IMR-90 (cell line): ENCODE measurements at regions not wholly inside any gene's neighbourhood (a gene's known extent, or its start where the extent isn't known, plus 50 kb on each side); places are given as distances from the start of the nearest gene placed in this dataset.

Experiments used
- ATAC-seq: fragments of 200-7000 bp; cut with Tn5 transposase; 2 replicates; pipeline ENCODE4 v1.9.1; 2020; ENCODE audit warnings: low read depth, mild to moderate bottlenecking, moderate library complexity
- BruUV-seq: library from RNA; stranded (reverse); fragments of 400-500 nt; replicated peaks from 2 replicates; lab custom pipeline; 2021; lab: Mats Ljungman, UMichigan
- CTCF ChIA-PET: fragments of 300-600 bp; formaldehyde crosslinking; extraction: SDS; loops from one replicate; lab custom pipeline; 2021; ENCODE audit warnings: antibody characterized with exemption; lab: Yijun Ruan, JAX
- POLR2A ChIA-PET: fragments of 300-600 bp; sonication (Branson Sonifier 250); formaldehyde crosslinking; loops from one replicate; lab custom pipeline; 2022; ENCODE audit warnings: antibody characterized with exemption; ENCODE audit not compliant: unreplicated experiment; lab: Charles Lee
- DNase-seq: peaks from one replicate; pipeline ENCODE4 v3.0.0; 2013
- H2AFZ ChIP-seq: replicated peaks from 2 replicates; pipeline ENCODE3; 2013; ENCODE audit warnings: low read length, mild to moderate bottlenecking; ENCODE audit not compliant: poor library complexity
- H2AK5ac ChIP-seq: 2 replicates; pipeline ENCODE4 v1.6.1; 2013; ENCODE audit warnings: low read depth, low read length, inconsistent platforms
- H2AK9ac ChIP-seq: replicated peaks from 2 replicates; pipeline ENCODE3; 2013; ENCODE audit warnings: mild to moderate bottlenecking, low read depth, low read length, moderate library complexity; ENCODE audit not compliant: poor library complexity
- H2BK120ac ChIP-seq: 2 replicates; pipeline ENCODE4 v1.6.1; 2013; ENCODE audit warnings: low read depth, low read length, inconsistent platforms
- H2BK15ac ChIP-seq: 3 replicates; pipeline ENCODE4 v1.6.1; 2013; ENCODE audit warnings: low read depth, low read length, inconsistent platforms
- H2BK20ac ChIP-seq: 2 replicates; pipeline ENCODE4 v1.6.1; 2013; ENCODE audit warnings: low read depth, mild to moderate bottlenecking, inconsistent platforms, low read length, moderate library complexity
- H2BK5ac ChIP-seq: 2 replicates; pipeline ENCODE4 v1.6.1; 2013; ENCODE audit warnings: mild to moderate bottlenecking, low read depth, low read length, inconsistent platforms; ENCODE audit not compliant: poor library complexity, severe bottlenecking
- H3K14ac ChIP-seq: replicated peaks from 2 replicates; pipeline ENCODE4 v1.6.1; 2013; ENCODE audit warnings: low read depth, low read length, inconsistent platforms
- H3K18ac ChIP-seq: 2 replicates; pipeline ENCODE4 v1.6.1; 2013; ENCODE audit warnings: low read depth, low read length, control low read depth
- H3K23ac ChIP-seq: 2 replicates; pipeline ENCODE4 v1.6.1; 2013; ENCODE audit warnings: low read depth, low read length, inconsistent platforms
- H3K27ac ChIP-seq: 2 replicates; pipeline ENCODE4 v1.5.1; 2013; ENCODE audit warnings: mild to moderate bottlenecking, control low read depth, low read length; ENCODE audit not compliant: insufficient read depth
- H3K27me3 ChIP-seq: 2 replicates; pipeline ENCODE4 v1.6.1; 2013; ENCODE audit warnings: low read length; ENCODE audit not compliant: control insufficient read depth, insufficient read depth
- H3K36me3 ChIP-seq: 2 replicates; pipeline ENCODE4 v1.6.1; 2013; ENCODE audit warnings: low read length, mixed read lengths; ENCODE audit not compliant: control insufficient read depth, insufficient read depth
- H3K4ac ChIP-seq: 2 replicates; pipeline ENCODE4 v1.6.1; 2013; ENCODE audit warnings: low read depth, low read length, inconsistent platforms
- H3K4me1 ChIP-seq: 2 replicates; pipeline ENCODE4 v1.6.1; 2013; ENCODE audit warnings: low read length, mixed read lengths; ENCODE audit not compliant: control insufficient read depth, insufficient read depth
- H3K4me2 ChIP-seq: 2 replicates; pipeline ENCODE4 v1.6.1; 2013; ENCODE audit warnings: low read depth, mild to moderate bottlenecking, control low read depth, low read length, moderate library complexity
- H3K4me3 ChIP-seq: 2 replicates; pipeline ENCODE4 v1.5.1; 2013; ENCODE audit warnings: low read depth, mild to moderate bottlenecking, control low read depth, low read length, moderate library complexity; ENCODE audit not compliant: insufficient read depth
- H3K56ac ChIP-seq: 2 replicates; pipeline ENCODE4 v1.6.1; 2013; ENCODE audit warnings: low read length, inconsistent platforms; ENCODE audit not compliant: insufficient read depth; ENCODE audit errors: extremely low read depth
- H3K79me1 ChIP-seq, 2 experiments: 2 replicates each; pipeline ENCODE4 v1.6.1; 2013; ENCODE audit warnings: low read length in 2 of 2, inconsistent platforms in 1 of 2, low read depth in 1 of 2
- H3K9ac ChIP-seq: 2 replicates; pipeline ENCODE4 v1.6.1; 2013; ENCODE audit warnings: low read depth, low read length, control low read depth
- H3K9me1 ChIP-seq: 2 replicates; pipeline ENCODE4 v1.6.1; 2013; ENCODE audit warnings: low read length, inconsistent platforms; ENCODE audit not compliant: insufficient read depth
- H3K9me3 ChIP-seq: 2 replicates; pipeline ENCODE4 v1.6.1; 2013; ENCODE audit warnings: low read length; ENCODE audit not compliant: control insufficient read depth, insufficient read depth
- H4K20me1 ChIP-seq: 2 replicates; pipeline ENCODE4 v1.6.1; 2013; ENCODE audit warnings: low read length, inconsistent platforms; ENCODE audit not compliant: insufficient read depth
- H4K5ac ChIP-seq: 2 replicates; pipeline ENCODE4 v1.6.1; 2013; ENCODE audit warnings: mild to moderate bottlenecking, low read depth, low read length, control low read depth
- H4K8ac ChIP-seq, 2 experiments: 2 replicates each; pipeline ENCODE4 v1.6.1; 2013; ENCODE audit warnings: low read depth in 2 of 2, low read length in 2 of 2, control low read depth in 1 of 2, inconsistent platforms in 1 of 2
- H4K91ac ChIP-seq: 2 replicates; pipeline ENCODE4 v1.6.1; 2013; ENCODE audit warnings: low read depth, low read length, inconsistent platforms; ENCODE audit not compliant: insufficient read depth
- BHLHE40 ChIP-seq: fragments of 150-350 bp; IDR thresholded peaks from 2 replicates; pipeline ENCODE4 v1.6.1; 2016; ENCODE audit warnings: mild to moderate bottlenecking, low read depth, low read length
- CEBPB ChIP-seq: IDR thresholded peaks from 2 replicates; pipeline ENCODE4 v1.6.1; 2012; ENCODE audit warnings: low read depth, low read length, improper control_type of control experiment
- FOS ChIP-seq: fragments of 150-350 bp; IDR thresholded peaks from 2 replicates; pipeline ENCODE4 v1.6.1; 2016; ENCODE audit warnings: low read depth, low read length
- RAD21 ChIP-seq: IDR thresholded peaks from 2 replicates; pipeline ENCODE4 v1.6.1; 2012; ENCODE audit warnings: low read length, improper control_type of control experiment
- RFX5 ChIP-seq: IDR thresholded peaks from 2 replicates; pipeline ENCODE4 v1.8.0; 2012; ENCODE audit warnings: low read depth, mild to moderate bottlenecking, low read length, moderate library complexity
- WGBS, 2 experiments: methylation state at CpG; one replicate each; pipeline versions ENCODE4 v1.1.5 to v1.1.7; 2013; ENCODE audit warnings: missing lambda C conversion rate in 2 of 2; ENCODE audit not compliant: insufficient read length in 1 of 2; ENCODE audit errors: extremely low coverage in 2 of 2; 5-methylcytosine and 5-hydroxymethylcytosine counted together
- dilution Hi-C: fragments of 300-500 bp; cut with HindIII; formaldehyde crosslinking; loops from one replicate; pipeline ENCODE4 v1.14.3; 2018; ENCODE audit warnings: low sequenced_read_pairs; ENCODE audit not compliant: unreplicated experiment
- in situ Hi-C: fragments of 300-500 bp; cut with MboI; formaldehyde crosslinking; loops from 3 replicates; pipeline ENCODE4 v1.14.3; 2019; ENCODE audit warnings: low sequenced_read_pairs, inconsistent platforms, mixed read lengths
- intact Hi-C: fragments of 100-400 bp; cut with micrococcal nuclease; formaldehyde crosslinking; loops from 2 replicates; pipeline ENCODE4 v1.10.0; 2022

DNA sequence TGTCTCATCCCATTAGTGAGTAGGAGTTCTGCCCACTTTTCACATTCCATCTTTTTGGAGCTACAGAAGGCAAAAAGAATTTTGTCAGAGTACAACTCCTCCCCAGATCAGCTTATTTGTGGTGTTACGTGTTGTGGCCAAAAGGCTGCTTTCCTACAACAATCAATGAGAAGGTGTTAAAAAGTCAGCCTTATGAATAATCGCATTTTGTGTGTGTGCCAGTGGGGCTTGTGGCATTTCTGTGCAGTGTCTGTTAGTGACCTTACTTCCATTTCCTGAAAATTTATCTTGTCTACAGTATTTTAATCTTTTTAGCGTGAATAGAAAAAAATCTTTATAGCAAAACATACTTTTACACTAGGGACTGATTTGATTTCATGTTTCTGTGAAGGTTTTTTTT is 458.3 kb upstream of the LCORL start:
- Histone ChIP-seq H2BK5ac (no peak overlapping the region), H3K27me3 (no peaks in the 10 kb centered on the region), H3K4ac (no peak overlapping the region), H3K9me3 (0 out of 2 replicates have a peak, but pooled peaks cover 2% of the 10 kb centered on the region), H3K4me2 (no peak overlapping the region), H3K23ac (no peak overlapping the region), H3K4me3 (no peak overlapping the region), H3K9ac (no peak overlapping the region), H3K4me1 (no peaks in the 10 kb centered on the region), H2AK5ac (no peak overlapping the region), H2AK9ac (no peak overlapping the region), H3K18ac (no peak overlapping the region), H2AFZ (no peak overlapping the region), H3K79me1 (no peaks in the 10 kb centered on the region), H4K91ac (no peak overlapping the region), H2BK20ac (no peak overlapping the region), H4K20me1 (no peaks in the 10 kb centered on the region), H3K14ac (no peak overlapping the region), H3K36me3 (no peaks in the 10 kb centered on the region), H3K9me1 (no peaks in the 10 kb centered on the region), H4K8ac (no peak overlapping the region), H2BK120ac (no peak overlapping the region), H4K5ac (no peak overlapping the region), H2BK15ac (no peak overlapping the region), H3K56ac (no peak overlapping the region), H3K27ac (no peak overlapping the region)
- no peak for TF ChIP-seq BHLHE40
- TF ChIP-seq CEBPB = no peak
- TF ChIP-seq FOS = no peak
- no peak for TF ChIP-seq RAD21
- no peak for TF ChIP-seq RFX5
- ATAC-seq (no peak), DNase-seq (no peak)
- in situ Hi-C loops (no loop called here), intact Hi-C loops (no loop called here), dilution Hi-C loops (no loop called here)
- POLR2A ChIA-PET = no interaction called here
- BruUV-seq = no TSS peak
- CTCF ChIA-PET = no interaction called here
- no CpG with 5 or more reads among the region's 3 CpGs for WGBS, 2 experiments
